GM18861 (cell line): ENCODE measurements at regions not wholly inside any gene's neighbourhood (a gene's known extent, or its start where the extent isn't known, plus 50 kb on each side); places are given as distances from the start of the nearest gene placed in this dataset.

Source experiments
- ATAC-seq: cut with Tn5 transposase; IDR thresholded peaks from one replicate; pipeline ENCODE4 v1.9.1; 2021; ENCODE audit not compliant: unreplicated experiment

GRCh38 chr9:38771593-38771992, 51.7 kb upstream of the FAM240B start:
- ATAC-seq, result no peak
